CD4-positive, alpha-beta memory T cell (primary cell): ENCODE measurements at regions not wholly inside any gene's neighbourhood (a gene's known extent, or its start where the extent isn't known, plus 50 kb on each side); places are given as distances from the start of the nearest gene placed in this dataset.

Experiments
- CTCF ChIA-PET: fragments of 350-600 bp; sonication (Branson Sonifier 250); formaldehyde crosslinking; loops from one replicate; lab custom pipeline; 2021; ENCODE audit warnings: inconsistent platforms; ENCODE audit not compliant: partially characterized antibody; lab: Charles Lee
- POLR2A ChIA-PET: fragments of 350-600 bp; sonication (Branson Sonifier 250); formaldehyde crosslinking; loops from one replicate; lab custom pipeline; 2021; ENCODE audit not compliant: partially characterized antibody; lab: Charles Lee
- DNase-seq, 5 donors: peaks; one replicate each; pipeline versions ENCODE4 v3.0.0 to v3.0.0-alpha.2; 2020 to 2022; ENCODE audit warnings: mixed read lengths in 1 of 5
- H3K27ac ChIP-seq: one replicate; pipeline ENCODE4 v1.7.0; 2013; ENCODE audit warnings: low read depth, low read length
- H3K27me3 ChIP-seq: 2 replicates; pipeline ENCODE4 v1.7.0; 2013; ENCODE audit warnings: mild to moderate bottlenecking, low read length, moderate library complexity; ENCODE audit not compliant: insufficient read depth
- H3K36me3 ChIP-seq: 2 replicates; pipeline ENCODE4 v1.7.0; 2013; ENCODE audit warnings: mild to moderate bottlenecking, low read length, moderate library complexity; ENCODE audit not compliant: insufficient read depth
- H3K4me1 ChIP-seq: 2 replicates; pipeline ENCODE4 v1.7.0; 2013; ENCODE audit warnings: mild to moderate bottlenecking, low read length, moderate library complexity; ENCODE audit not compliant: insufficient read depth
- H3K4me3 ChIP-seq, 2 donors: one replicate each; pipeline ENCODE4 v1.7.0; 2013; ENCODE audit warnings: low read length in 2 of 2, mild to moderate bottlenecking in 1 of 2
- H3K9me3 ChIP-seq, 2 donors: one replicate each; pipeline ENCODE4 v1.7.0; 2013; ENCODE audit warnings: low read length in 2 of 2, control low read depth in 1 of 2; ENCODE audit not compliant: control insufficient read depth in 1 of 2
- H3K27ac Mint-ChIP-seq, 7 donors: one replicate each; pipeline ENCODE4 v1.8.0; 2020 to 2021; ENCODE audit warnings: mixed read lengths in 7 of 7, mild to moderate bottlenecking in 6 of 7, inconsistent platforms in 3 of 7, moderate library complexity in 3 of 7
- H3K27me3 Mint-ChIP-seq, 2 donors: one replicate each; pipeline ENCODE4 v1.8.0; 2020 to 2021; ENCODE audit warnings: mixed read lengths in 2 of 2
- H3K36me3 Mint-ChIP-seq, 2 donors: one replicate each; pipeline ENCODE4 v1.8.0; 2020 to 2021; ENCODE audit warnings: mixed read lengths in 2 of 2, inconsistent platforms in 1 of 2, mild to moderate bottlenecking in 1 of 2
- H3K4me1 Mint-ChIP-seq, 4 donors: one replicate each; pipeline ENCODE4 v1.8.0; 2020 to 2021; ENCODE audit warnings: mixed read lengths in 4 of 4, mild to moderate bottlenecking in 1 of 4
- H3K4me3 Mint-ChIP-seq, 8 donors: one replicate each; pipeline ENCODE4 v1.8.0; 2020 to 2021; ENCODE audit warnings: mixed read lengths in 8 of 8, mild to moderate bottlenecking in 7 of 8, moderate library complexity in 6 of 8, inconsistent platforms in 3 of 8
- H3K9me3 Mint-ChIP-seq, 8 donors: one replicate each; pipeline ENCODE4 v1.8.0; 2020 to 2021; ENCODE audit warnings: mixed read lengths in 8 of 8, mild to moderate bottlenecking in 5 of 8, inconsistent platforms in 3 of 8, moderate library complexity in 1 of 8
- intact Hi-C: fragments of 100-400 bp; cut with micrococcal nuclease; formaldehyde crosslinking; loops from one replicate; pipeline ENCODE4 v1.15.1; 2023

GRCh38 chr16:54231919-54232318, 54.7 kb downstream of the IRX3 start:
- H3K4me3 Mint-ChIP-seq: no peak overlapping the region
- DNase-seq: no peak
- H3K36me3 Mint-ChIP-seq: no peaks in the 10 kb centered on the region
- no peaks in the 10 kb centered on the region for H3K9me3 Mint-ChIP-seq
- H3K4me1 Mint-ChIP-seq: no peaks in the 10 kb centered on the region
- H3K4me3 ChIP-seq: no peak overlapping the region
- POLR2A ChIA-PET: no interaction called here
- H3K27ac Mint-ChIP-seq: no peak overlapping the region
- H3K4me1 ChIP-seq: no peaks in the 10 kb centered on the region
- H3K36me3 ChIP-seq: no peaks in the 10 kb centered on the region
- intact Hi-C loops: no loop called here
- H3K27ac ChIP-seq: no peak overlapping the region
- H3K27me3 ChIP-seq: no peaks in the 10 kb centered on the region
- peaks cover 5 to 6% of the 10 kb centered on the region in 2 donors for H3K27me3 Mint-ChIP-seq
- no peaks in the 10 kb centered on the region for H3K9me3 ChIP-seq
- CTCF ChIA-PET: no interaction called here

GRCh38 chr16:54231336-54231735, 55.3 kb downstream of the IRX3 start:
- POLR2A ChIA-PET: no interaction called here
- Mint-ChIP-seq H3K27me3 (peaks cover 3 to 4% of the 10 kb centered on the region in 2 donors), H3K4me1 (no peaks in the 10 kb centered on the region), H3K27ac (no peak overlapping the region), H3K4me3 (no peak overlapping the region), H3K9me3 (no peaks in the 10 kb centered on the region), H3K36me3 (no peaks in the 10 kb centered on the region)
- intact Hi-C loops: no loop called here
- Histone ChIP-seq H3K9me3 (no peaks in the 10 kb centered on the region), H3K4me1 (no peaks in the 10 kb centered on the region), H3K36me3 (no peaks in the 10 kb centered on the region), H3K27me3 (no peaks in the 10 kb centered on the region), H3K4me3 (no peak overlapping the region), H3K27ac (no peak overlapping the region)
- CTCF ChIA-PET: interaction anchor here (1.0 kb wide), 1 partner anchor 24 kb away, joined by 3 read pairs; no protein-coding TSS in a partner anchor
- no peak for DNase-seq

- intact Hi-C loops: no loop called here
- Mint-ChIP-seq H3K27me3 (peaks cover 3 to 5% of the 10 kb centered on the region in 2 donors), H3K36me3 (no peaks in the 10 kb centered on the region), H3K9me3 (no peaks in the 10 kb centered on the region), H3K4me3 (no peak overlapping the region), H3K4me1 (no peaks in the 10 kb centered on the region), H3K27ac (no peak overlapping the region)
- Histone ChIP-seq H3K4me1 (no peaks in the 10 kb centered on the region), H3K9me3 (no peaks in the 10 kb centered on the region), H3K27ac (no peak overlapping the region), H3K27me3 (no peaks in the 10 kb centered on the region), H3K4me3 (no peak overlapping the region), H3K36me3 (no peaks in the 10 kb centered on the region)
- ChIA-PET CTCF (no interaction called here), POLR2A (no interaction called here)
- DNase-seq: no peak
Observed at GRCh38 chr16:54228325-54228724, 58.3 kb downstream of the IRX3 start.

GRCh38 chr16:54226296-54227010, 60.1 kb downstream of the IRX3 start:
- H3K27me3 ChIP-seq: no peaks in the 10 kb centered on the region
- no peaks in the 10 kb centered on the region for H3K4me1 Mint-ChIP-seq
- no peaks in the 10 kb centered on the region for H3K36me3 ChIP-seq
- H3K36me3 Mint-ChIP-seq: no peaks in the 10 kb centered on the region
- H3K27me3 Mint-ChIP-seq: peaks cover 0 to 5% of the 10 kb centered on the region in 2 donors
- H3K4me3 Mint-ChIP-seq: no peak overlapping the region
- no peaks in the 10 kb centered on the region for H3K9me3 ChIP-seq
- H3K27ac Mint-ChIP-seq: no peak overlapping the region
- ChIA-PET CTCF (no interaction called here), POLR2A (no interaction called here)
- DNase-seq: no peak
- H3K4me3 ChIP-seq: no peak overlapping the region
- H3K9me3 Mint-ChIP-seq: no peaks in the 10 kb centered on the region
- no peaks in the 10 kb centered on the region for H3K4me1 ChIP-seq
- intact Hi-C loops: no loop called here
- H3K27ac ChIP-seq: no peak overlapping the region

GRCh38 chr16:54219709-54220108, 66.9 kb downstream of the IRX3 start:
- Mint-ChIP-seq H3K27me3 (peaks cover 4 to 5% of the 10 kb centered on the region in 2 donors), H3K36me3 (no peaks in the 10 kb centered on the region), H3K27ac (no peak overlapping the region), H3K4me1 (no peaks in the 10 kb centered on the region), H3K4me3 (no peak overlapping the region), H3K9me3 (no peaks in the 10 kb centered on the region)
- H3K9me3 ChIP-seq: no peaks in the 10 kb centered on the region
- H3K27ac ChIP-seq: no peak overlapping the region
- H3K4me3 ChIP-seq: no peak overlapping the region
- intact Hi-C loops: no loop called here
- ChIA-PET POLR2A (no interaction called here), CTCF (no interaction called here)
- no peak for DNase-seq
- no peaks in the 10 kb centered on the region for H3K36me3 ChIP-seq
- H3K4me1 ChIP-seq: no peaks in the 10 kb centered on the region
- H3K27me3 ChIP-seq: no peaks in the 10 kb centered on the region

- Histone ChIP-seq H3K27ac (no peak overlapping the region), H3K27me3 (no peaks in the 10 kb centered on the region), H3K4me3 (no peak overlapping the region), H3K9me3 (no peaks in the 10 kb centered on the region), H3K36me3 (no peaks in the 10 kb centered on the region), H3K4me1 (no peaks in the 10 kb centered on the region)
- no peaks in the 10 kb centered on the region for H3K36me3 Mint-ChIP-seq
- H3K27me3 Mint-ChIP-seq: peaks cover 4 to 5% of the 10 kb centered on the region in 2 donors
- no peaks in the 10 kb centered on the region for H3K4me1 Mint-ChIP-seq
- ChIA-PET CTCF (no interaction called here), POLR2A (no interaction called here)
- no peak overlapping the region for H3K27ac Mint-ChIP-seq
- no peaks in the 10 kb centered on the region for H3K9me3 Mint-ChIP-seq
- intact Hi-C loops: no loop called here
- no peak for DNase-seq
- H3K4me3 Mint-ChIP-seq: no peak overlapping the region
Observed at GRCh38 chr16:54216688-54217087, 69.9 kb downstream of the IRX3 start.

- no peak overlapping the region for H3K27ac Mint-ChIP-seq
- no peak for DNase-seq
- intact Hi-C loops: no loop called here
- H3K9me3 ChIP-seq: no peaks in the 10 kb centered on the region
- no peaks in the 10 kb centered on the region for H3K36me3 ChIP-seq
- ChIA-PET POLR2A (no interaction called here), CTCF (no interaction called here)
- no peak overlapping the region for H3K4me3 ChIP-seq
- no peaks in the 10 kb centered on the region for H3K36me3 Mint-ChIP-seq
- no peak overlapping the region for H3K27ac ChIP-seq
- H3K4me1 Mint-ChIP-seq: no peaks in the 10 kb centered on the region
- no peaks in the 10 kb centered on the region for H3K27me3 ChIP-seq
- no peaks in the 10 kb centered on the region for H3K9me3 Mint-ChIP-seq
- no peaks in the 10 kb centered on the region for H3K4me1 ChIP-seq
- peaks cover 4 to 5% of the 10 kb centered on the region in 2 donors for H3K27me3 Mint-ChIP-seq
- H3K4me3 Mint-ChIP-seq: no peak overlapping the region
Observed at GRCh38 chr16:54216268-54216667, 70.3 kb downstream of the IRX3 start.
